Right renal pelvis (tissue), 4 donors: ENCODE measurements at regions not wholly inside any gene's neighbourhood (a gene's known extent, or its start where the extent isn't known, plus 50 kb on each side); places are given as distances from the start of the nearest gene placed in this dataset.
A peak's percentile ranks its signal among the peaks of the same experiment; 100 is the strongest.
"Not testable (repeated sequence)": the region's sequence is repeated elsewhere in the genome, so short reads cannot be mapped to it uniquely, and the experiment has no call there.

ENCODE experiments used
- DNase-seq, 4 donors: peaks; one replicate each; pipeline ENCODE4 v3.0.0-alpha.2; 2013; ENCODE audit warnings: low read depth in 4 of 4, low spot score in 3 of 4, missing footprints in 1 of 4

DNA sequence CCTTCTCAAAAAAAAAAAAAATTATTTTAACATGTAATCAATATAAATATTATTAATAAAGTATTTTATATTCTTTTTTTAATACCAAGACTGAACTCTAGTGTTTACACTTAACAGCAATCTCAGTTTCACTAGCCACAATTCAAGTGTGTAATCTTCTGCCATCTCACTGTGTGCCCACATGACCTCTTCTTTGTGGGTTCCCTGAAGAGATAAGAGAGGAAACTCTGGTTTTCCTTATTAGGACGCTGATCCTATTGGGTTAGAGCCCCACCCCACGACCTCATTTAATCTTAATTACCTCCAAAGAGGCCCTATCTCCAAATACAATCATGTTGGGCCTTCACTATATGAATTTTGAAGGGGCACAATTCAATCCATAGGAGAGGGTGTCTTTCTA lies 177.6 kb downstream of the STK31 start:
- no peak for DNase-seq

DNA sequence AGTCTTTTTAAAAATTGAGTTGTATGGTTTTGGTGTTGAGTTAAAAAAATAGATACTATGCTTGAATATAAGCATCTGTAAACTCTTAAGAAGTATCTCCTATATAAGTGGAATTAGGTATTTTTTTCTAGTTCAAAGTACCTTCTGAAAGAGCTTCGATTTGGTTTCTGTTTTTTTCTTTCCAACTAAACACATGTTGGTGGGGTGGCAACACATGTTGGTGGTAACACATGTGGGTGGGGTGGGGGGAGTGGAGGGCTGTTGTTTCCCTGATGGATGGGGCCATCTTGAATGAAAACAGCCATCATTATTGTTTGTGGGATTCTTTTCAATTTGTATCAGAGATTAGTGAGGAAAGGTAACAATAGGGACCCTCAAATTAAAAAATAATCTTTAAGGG lies 178.9 kb downstream of the STK31 start:
- no peak for DNase-seq

DNA sequence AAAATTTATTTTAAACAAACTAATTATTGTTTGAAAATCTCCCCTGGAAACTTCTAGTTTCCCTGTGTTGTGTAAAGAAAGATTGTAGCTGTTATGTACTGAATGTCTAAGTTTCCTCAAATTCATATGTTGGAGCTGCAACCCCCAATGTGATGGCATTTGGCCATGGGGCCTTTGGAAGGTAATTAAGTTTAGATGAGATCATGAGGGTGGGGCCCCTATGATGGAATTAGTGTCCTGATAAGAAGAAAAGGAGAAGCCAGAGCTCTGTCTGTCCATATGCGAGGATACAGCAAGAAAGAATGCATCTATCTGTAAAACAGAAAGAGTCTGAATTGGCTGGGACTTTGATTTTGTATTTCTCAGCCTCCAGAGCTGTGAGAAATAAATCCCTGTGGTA lies 179.5 kb downstream of the STK31 start:
- no peak for DNase-seq

DNA sequence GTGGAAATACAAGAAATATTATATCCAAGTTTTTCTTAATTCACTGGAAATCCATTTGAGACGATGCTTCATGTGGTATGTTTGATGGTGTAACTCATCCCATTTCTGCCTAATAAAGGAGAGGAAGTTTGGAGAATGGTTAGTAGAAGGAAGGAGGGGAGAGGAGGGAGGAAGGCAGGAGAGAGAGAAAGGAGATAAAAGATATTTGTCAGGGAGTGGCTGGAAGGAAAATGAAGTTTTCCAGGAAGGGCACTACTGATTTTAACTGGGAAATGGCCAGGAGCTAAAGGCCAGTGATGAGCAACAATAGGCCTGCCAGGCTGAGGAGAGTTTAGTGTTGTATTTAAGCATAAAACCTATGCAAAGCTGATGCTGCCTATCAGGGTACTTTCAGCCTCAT lies 182.0 kb downstream of the STK31 start:
- DNase-seq, result no peak

DNA sequence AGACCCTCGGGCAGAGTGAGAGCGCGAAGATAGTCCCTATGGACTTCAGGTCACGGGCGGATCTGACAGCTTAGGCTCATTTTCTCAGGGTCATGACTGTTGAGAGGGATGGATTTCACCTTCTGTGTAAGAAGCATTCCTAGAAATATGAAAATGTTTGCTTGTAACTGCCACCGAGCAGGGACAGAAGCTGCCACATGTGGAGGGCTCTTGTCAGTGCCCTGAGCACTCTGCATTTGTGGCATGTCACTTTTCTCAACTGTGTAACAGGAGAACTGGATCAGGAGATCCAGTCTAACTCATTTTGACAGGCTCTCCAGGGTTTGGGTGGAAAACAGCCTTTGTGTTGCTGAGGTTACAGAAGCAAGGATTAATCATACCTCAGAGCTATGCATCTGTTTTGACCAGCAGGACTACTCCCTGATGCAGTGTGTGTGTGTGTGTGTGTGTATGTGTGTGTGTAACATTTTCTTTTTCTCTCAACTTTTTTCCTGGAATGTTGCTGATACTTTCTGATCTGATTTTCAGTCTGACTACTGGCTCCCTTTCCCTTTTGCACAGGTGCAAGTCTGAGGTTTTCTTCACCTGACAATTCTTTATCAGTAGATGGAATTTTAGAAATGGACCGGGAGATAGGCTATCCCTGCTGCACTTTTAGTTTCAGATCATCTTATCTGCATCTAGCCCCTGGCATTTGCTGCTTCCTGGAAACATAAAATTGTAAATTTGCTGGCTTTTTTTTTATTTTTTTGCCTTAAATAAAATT lies 183.3 kb downstream of the STK31 start:
- peak in 1 of 4 donors; percentile 12 for DNase-seq

DNA sequence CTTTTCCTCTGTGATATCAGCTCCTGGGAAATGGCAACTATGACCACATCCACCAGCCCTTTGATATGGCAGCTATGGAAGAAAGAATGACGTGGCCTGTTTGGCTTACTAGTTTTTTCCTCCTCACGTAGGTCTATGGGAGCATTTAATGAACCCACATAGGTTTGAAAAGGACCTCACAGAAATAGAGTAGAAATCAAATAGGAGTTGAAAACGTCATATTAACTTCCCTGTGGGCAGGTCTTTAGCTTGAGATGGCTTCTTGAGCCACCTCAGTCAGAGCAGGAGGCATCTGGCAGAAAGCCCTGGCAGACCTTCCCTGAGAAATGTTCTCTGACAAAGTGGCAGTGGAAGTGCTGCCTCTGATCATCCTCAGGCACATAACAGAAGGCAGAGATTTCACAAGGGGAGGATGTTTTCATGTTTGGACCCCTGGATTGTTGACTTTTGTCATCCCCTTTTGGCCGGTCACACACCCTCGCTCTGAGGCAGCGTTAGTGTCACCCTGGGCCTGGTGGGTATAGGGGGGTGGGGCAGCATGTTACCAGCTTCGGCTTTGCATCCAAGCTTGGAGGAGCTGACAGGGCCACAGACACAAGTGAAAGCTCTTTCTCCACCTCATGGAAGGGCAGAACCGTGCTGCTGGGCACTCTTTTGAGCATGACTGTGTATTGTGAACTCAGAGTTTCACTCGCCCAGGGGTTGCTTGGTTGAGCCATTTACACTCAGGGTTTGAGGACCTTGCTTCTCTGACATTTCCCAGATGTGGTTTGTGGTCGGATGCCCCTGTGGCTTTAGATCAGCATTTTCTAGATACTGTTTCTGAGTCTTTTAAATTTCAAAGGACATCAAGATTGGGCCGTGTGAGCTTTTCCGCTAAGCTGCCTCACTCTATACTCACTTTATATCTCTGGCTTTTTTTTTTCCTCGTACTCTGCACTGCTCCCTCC lies 184.2 kb downstream of the STK31 start:
- no peak for DNase-seq

DNA sequence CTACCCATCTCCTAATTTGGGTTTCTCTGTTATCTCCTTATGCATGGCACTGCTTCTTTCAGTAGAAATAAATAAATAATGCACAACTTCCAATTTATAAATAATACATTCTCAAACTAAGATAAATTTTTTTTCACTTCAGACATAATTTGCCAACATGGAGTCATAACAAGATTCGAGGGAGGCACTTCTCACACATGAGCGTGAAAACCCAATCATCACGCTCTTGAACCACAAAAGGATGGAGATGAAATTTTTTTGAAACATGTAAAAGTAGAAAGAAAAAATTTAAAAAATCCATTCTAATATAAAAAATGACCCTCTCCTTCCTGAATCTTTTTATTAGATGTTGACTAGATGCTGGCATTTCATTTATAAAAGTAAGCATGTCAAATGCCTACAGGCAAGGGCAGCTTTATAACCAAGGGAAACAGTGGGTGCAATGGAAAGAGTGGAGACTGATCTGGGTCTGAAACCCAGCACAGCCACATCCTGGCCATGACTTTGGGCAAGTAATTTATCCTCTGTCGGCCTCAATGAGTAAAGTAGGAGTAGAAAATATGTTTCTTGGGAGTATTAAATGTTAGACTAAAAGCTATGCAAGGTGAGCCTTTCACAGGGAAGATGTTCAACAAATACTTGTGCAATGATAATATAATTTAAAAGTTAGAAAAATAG lies 185.0 kb downstream of the STK31 start:
- DNase-seq, result no peak

DNA sequence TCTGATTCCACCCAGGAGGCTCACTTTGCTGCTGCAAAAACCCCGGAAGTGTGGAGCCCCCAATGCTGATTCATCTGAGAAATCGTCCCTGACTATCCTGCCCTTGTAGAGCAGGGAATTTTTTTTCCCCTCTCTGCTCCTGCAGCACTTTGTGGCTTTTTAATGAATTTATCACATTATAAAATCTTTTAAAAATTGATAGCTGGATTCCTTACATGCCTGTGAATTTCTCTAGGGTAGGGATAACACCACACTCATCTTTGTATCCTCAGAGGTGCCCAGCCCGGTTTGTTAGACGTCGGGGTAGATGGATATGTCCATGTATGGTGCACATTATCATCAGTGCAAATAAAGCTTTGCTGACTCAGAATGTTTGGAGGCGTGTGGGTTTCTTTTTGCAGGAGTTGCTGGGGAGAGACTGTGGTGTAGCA lies 185.7 kb downstream of the STK31 start:
- DNase-seq, result no peak

DNA sequence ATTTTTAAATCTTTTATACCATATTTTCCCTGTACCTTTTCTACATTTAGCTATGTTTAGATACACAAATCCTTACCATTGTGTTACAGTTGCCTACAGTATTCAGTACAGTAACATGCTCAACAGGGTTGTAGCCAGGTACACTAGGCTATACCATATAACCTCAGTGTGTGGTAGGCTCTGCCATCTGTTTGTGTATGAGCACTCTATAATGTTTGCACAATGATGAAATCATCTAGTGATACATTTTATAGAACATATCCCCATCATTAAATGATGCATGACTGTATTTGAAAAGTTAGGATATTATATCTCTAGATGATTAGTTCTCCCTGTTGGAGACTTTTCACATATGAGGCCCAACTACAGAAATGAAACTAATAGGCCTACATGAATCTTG lies 188.6 kb downstream of the STK31 start:
- DNase-seq, result no peak

DNA sequence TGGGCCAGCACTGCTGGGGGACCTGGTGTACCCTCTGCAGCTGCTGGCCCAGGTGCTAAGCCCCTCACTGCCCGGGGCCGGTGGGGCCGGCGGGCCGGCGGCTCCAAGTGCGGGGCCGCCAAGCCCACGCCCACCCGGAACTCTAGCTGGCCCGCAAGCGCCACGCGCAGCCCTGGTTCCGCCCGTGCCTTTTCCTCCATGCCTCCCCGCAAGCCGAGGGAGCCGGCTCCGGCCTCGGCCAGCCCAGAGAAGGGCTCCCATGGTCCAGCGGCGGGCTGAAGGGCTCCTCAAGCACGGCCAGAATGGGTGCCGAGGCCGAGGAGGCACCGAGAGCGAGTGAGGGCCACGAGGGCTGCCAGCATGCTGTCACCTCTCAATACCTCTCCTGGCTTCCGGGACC lies 194.9 kb downstream of the STK31 start:
- not testable (repeated sequence) for DNase-seq

DNA sequence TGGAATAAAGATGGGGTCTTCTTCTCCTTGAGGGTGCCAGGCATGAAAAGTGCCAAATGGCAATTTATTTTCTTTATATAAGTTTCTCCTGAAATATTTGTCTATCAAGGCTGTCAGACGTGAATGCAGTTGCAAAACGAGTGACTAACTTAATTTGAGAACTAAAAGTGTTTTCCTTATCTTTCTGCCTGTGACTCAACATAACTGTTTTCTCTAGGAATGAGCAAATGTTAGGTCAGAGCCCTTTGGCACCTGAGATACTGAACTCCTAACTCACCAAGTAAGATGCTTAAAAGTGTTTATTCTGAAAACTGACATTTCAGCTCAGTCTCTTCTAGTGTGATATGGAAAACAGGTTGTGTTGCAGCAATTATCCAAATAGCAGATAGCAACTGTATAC lies 197.0 kb downstream of the STK31 start:
- no peak for DNase-seq

DNA sequence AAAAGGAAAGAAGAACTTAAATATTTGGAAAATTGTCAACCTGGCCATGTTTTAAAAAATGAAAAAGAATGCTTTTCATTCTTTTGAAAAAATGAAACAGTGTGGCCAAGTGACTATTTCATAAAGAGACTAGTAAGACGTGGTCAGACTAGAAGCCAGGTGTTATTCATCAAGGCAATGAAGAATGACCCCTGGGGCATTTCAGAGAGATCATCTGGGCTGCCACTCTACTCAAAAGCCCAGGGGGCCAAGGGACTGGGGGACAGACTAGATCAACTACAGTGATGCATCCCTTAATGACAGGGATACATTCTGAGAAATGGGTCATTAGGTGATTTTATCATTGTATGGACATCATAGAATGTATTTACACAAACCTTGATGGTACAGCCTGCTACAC lies 199.4 kb downstream of the STK31 start:
- DNase-seq, result no peak

DNA sequence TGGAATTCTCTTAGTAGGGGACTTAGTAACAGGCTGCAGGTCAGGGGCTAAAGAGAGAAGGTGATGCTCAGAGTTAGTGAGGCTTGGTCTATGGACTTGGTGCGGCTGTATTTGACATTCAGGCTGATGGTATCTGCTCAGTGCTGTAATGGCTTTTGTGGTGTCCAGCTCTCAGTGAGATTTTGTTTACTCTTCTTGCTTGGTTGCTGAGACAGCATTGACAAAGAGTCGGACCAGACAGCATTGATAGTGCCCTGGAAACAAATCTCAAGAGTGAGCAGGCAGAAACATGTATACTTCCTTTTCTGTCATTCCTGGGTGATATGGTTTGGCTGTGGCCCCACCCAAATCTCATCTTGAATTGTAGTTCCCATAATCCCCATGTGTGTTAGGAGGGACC lies 202.0 kb downstream of the STK31 start:
- DNase-seq, result no peak

DNA sequence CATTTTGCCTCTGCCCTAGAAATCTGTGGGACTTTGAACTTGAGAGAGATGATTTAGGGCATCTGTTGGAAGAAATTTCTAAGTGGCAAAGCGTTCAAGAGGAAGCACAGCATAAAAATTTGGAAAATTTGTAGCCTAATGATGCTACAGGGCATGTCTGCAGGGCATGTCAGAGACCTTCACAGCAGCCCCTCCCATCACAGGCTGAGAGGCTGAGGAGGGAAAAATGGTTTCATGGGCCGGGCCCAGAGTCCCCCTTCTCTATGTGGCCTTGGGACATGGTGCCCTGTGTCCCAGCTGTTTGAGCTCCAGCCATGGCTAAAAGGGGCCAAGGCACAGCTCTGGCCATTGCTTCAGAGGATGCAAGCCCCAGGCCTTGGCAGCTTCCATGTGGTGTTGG lies 203.0 kb downstream of the STK31 start:
- DNase-seq, result no peak

DNA sequence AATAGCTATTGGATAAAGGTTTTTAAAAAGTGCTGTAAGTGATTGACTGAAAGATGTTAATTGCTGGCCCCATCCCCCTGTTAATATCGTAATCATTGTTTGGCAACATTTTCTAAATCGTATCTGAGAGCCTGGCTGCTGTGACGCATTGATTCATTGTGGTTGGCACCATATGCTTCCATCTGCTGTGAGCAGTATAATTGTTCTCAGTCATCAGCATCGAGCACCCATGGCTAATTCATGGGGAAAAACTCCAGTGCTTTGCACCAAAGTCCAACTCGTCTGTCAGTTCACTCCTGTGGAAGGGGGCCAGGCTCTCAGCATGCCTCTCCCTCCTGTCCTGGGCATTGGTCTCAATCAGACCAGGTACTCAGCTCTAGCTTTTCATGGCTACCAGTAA lies 205.2 kb downstream of the STK31 start:
- DNase-seq, result no peak

DNA sequence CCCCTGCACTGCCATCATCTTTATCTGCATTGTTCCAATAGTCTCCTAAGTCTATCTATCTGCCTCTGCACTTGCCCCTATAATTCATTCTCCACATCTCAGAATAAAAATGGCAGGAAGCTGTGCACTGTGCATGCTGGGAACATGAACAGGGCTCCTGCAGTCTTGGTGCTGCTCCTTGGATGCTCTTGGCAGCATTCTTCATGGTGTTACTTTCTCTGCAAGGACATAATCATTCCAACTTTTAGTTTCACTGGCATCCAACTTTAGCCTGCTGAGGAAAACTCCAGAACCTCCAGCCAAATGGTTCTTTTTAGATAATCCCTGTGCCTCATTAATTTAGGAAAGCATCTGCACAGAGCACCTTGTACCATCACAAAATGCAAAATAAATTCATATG lies 208.3 kb downstream of the STK31 start:
- DNase-seq, result no peak

DNA sequence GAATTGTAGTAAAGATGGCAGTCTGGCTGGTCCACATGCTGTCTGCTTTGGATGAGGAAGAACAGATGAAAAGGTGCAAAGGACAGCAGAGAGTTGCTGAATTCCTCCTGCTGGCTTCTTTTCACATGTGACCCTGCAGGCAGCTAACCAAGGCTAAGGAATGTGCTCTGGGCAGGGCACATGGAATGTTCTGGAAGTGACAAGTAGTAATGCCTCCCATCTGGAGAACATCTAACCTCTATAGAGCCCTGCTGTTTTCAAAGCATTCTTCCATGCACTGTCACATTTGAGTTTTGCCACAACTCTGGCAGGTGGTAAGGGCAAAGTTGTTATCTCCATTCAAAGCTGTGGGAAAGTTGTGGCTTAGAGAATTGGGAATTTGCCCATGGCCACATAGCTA lies 208.8 kb downstream of the STK31 start:
- no peak for DNase-seq

DNA sequence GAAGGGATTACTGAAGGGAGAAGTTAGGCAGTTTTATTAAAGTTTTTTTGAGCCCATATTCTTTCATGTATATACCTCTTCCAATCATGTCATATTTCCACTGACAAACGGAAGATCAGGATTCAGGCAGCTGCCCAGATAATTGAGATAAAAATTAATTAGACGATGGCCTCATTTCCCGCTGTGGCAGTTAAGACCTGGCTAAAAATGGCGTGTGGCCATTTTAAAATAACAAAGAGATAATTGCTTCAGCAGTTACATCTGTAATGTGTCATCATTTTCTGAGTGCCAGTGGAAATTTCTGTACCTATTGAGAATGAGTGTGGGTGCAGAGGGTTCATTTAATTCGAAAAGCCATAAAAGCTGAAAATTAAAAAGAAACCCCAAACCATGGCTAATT lies 215.1 kb downstream of the STK31 start:
- no peak for DNase-seq

DNA sequence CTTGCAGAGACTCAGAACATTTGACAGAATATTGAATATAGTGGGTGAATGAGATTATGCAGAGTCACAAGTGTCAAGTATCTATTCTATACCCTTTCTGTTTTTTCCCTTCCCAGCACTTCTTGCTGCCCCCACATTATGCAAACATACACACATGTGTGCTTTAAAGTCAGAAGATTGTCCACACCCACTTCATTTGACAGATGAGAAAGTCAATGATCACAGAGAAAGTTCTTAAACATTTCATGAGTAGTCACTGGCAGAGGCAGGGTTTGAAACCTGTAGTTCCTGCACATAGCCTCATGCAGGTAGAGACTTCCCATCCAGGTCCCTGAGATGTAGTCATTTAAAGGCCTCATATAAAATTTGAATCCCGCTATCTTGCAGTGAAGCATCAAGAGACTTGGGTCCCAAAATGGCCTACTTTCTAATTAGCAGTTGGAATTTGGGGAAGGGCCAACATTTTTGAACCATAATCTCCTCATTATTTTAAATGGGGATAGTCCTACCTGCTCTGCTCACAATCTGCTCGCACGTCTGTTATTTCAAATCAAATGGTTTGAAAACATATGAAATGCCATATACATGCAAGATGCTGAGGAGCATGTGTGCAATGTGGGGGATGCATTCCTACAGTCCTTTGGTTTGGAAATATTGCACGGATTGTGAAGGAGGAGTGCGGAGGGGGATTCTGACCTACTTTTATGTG lies 217.8 kb downstream of the STK31 start:
- DNase-seq, result no peak

DNA sequence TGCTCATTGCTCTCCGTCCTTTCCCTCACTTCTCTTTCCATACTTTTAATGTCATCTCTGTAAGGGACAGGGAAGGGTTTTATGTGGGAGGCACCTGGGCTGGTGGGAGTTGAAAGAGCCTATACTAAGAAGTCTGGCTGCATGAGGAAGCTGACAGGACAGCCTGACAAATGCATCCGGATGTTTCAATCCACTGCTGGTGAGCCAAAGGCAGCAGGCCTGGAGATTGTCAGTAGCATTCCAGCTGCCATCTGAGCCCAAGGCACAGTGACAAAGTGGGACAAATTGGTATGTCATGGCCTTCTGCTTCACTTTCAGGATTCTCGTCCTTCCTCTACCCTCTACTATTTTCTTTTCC lies 218.4 kb downstream of the STK31 start:
- no peak for DNase-seq

DNA sequence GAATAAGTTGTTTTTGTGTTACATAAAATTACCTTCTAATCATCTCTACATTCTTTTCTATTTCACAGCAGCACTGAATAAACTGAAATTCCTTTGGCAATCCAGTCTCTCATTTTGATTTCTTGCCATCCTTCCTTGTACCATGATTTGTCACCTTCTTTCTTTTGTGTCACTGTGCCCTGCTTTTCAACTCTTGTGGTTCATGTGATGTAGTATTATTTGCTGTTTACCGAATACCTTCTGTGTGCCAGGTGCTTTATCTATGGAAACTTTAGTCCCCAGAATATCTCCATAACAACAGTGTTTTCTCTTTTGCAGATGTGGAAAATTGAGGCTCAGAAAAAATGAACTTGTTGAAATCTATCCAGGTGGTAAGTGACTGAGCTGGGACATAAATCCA lies 220.3 kb downstream of the STK31 start:
- no peak for DNase-seq
